ENCODE measurements at regions not wholly inside any gene's neighbourhood (a gene's known extent, or its start where the extent isn't known, plus 50 kb on each side); places are given as distances from the start of the nearest gene placed in this dataset.

GRCh38 chr2:176518823-176519222 lies 249.6 kb downstream of the MTX2 start:
- TF ChIP-seq POLR2A (IDR thresholded peaks at IDR 0.05; ENCODE audit: low read depth, low read length), result no peak
- TF ChIP-seq POLR2AphosphoS5 (IDR thresholded peaks at IDR 0.05; ENCODE audit: low read depth, low read length), result no peak
- TF ChIP-seq PAX5 (IDR thresholded peaks at IDR 0.05; ENCODE audit: insufficient read depth, low read length, severe bottlenecking), result no peak
- no peak for TF ChIP-seq SPI1 (IDR thresholded peaks at IDR 0.05; ENCODE audit: low read depth, low read length)

Measured in GM12891 (cell line).